Activated T-helper 1 cell treated with Interleukin-2 at 50 U/mL for 16 hours (primary cell): ENCODE measurements at regions not wholly inside any gene's neighbourhood (a gene's known extent, or its start where the extent isn't known, plus 50 kb on each side); places are given as distances from the start of the nearest gene placed in this dataset.

ENCODE experiments used
- DNase-seq: peaks from one replicate; pipeline ENCODE4 v3.0.0-alpha.2; 2020; ENCODE audit warnings: low read depth

DNA sequence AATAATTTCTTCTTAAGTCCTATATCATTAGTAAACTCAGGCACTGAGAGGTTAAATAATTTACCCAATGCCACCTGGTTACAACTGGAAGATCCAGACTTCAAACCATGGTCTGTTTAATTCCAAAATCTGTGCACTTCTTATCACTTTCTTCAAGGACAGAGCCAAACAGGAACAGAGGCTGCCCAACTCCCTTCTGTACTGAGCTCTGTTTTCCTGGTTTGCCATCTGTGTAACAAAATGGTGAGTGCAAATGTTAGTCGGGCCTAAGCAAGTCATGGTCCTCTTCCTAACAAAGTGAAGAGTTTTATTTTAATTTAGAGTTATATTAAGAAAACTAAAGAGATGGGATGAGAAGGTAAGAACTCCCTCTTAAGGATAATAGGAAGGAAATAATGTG lies 80.6 kb upstream of the CCL2 start:
- no peak for DNase-seq

DNA sequence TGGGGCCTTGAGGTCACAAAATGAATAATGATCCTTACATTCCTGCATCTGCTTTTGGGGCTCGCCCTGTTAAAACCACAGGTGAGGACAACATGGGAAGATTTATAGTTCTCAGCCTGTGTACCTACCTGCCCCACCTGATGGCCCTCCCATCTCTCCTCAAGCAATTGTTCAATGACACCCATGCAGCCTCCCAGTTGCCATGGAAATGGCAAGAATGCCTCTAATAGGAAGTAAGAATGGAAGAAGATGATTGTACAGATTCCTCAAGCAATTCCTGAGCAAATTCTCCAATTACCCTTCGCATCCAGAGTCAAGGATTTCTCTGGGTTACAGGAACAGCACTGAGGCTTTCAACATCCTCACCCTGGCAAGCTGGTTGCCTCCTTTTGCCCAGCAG lies 78.6 kb upstream of the CCL2 start:
- DNase-seq, result no peak

DNA sequence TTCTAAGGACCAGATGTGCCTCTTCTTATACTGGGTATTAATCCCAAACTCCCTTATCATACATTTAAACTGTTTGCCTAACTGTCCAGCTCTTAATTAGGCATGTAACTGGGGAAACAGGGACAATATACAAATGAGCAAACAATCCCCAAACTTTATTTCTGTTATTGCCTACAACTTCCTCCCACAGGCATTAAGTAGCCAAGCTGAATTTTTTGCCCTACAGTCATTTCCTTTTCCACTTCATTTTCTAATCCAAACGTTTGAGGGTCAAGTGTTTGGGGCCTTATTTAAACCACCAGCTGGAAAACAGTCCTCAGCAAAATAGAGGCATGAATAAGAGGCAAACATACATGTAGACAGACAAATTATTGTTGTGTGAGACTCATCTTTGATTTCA lies 77.4 kb upstream of the CCL2 start:
- DNase-seq, result no peak

DNA sequence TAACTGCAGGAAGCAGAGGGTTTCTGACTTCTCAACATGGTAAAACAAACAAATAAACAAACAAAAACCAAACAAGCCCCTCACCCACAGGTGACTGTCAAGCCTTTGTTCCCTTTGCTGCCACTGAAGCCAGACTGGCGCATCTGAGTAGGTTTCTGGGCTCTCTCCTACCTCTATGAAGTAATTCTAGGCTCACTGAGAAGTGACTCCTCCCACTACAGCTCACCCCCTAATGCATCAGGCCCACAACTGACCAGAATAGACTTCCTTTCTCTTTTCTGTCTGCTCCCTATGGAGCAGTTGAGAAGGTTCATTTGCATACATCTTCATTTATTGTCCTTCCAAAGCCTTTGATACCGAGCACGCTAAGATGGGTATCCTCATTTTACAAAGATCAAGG lies 77.0 kb upstream of the CCL2 start:
- no peak for DNase-seq

DNA sequence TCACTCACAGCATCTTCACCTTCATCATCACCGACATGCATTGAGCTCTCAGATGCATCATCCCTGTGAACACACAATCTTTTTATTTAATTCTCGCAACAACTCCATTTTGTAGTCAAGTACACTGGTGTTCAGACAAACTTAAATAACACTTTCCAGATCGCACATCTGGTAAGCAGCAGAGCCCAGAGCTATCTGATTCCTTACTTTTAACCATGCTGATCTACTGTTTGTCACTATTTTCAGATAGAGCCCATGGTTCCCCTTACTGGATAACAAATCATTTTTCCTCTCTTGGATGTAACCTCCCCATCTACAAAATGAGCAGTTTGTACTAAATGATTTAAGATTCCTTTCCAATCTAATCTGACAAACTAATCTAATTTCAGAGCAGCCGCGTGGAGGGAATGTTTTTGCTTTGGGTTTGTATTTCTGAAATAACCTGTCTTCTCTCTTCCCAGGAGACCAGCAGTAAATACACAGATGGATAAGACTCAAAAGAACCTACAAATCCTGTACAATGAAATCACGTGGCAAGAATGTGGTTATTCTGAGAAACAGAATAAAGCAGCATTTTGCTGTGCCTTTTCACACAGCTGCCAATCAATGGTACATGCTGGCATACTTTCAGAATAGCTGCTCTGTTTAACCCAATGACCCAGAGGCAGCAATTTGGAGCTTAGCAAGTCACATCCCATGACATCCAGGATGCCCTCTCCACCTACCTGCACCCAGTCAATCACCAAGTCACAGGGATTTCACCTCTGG lies 72.9 kb upstream of the CCL2 start:
- no peak for DNase-seq

DNA sequence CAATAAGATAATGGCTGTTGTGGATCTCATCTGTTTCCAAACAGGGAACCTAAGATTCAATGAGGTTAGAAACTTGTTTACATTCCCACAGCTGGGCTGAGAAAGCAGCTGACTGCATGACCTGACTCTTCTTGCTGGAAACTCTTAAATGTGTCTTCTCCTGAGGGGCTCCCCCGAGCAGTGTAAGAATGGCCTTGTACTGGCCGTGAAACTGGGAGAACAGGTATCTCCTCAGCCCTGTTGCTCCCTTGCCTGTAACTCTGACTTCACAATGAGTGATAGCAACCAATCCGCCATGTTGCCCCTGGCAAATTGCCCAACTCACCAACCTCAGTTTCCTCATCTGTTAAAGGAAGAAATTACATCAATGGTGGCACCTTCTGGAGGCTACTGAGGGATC lies 59.1 kb upstream of the CCL2 start:
- no peak for DNase-seq

DNA sequence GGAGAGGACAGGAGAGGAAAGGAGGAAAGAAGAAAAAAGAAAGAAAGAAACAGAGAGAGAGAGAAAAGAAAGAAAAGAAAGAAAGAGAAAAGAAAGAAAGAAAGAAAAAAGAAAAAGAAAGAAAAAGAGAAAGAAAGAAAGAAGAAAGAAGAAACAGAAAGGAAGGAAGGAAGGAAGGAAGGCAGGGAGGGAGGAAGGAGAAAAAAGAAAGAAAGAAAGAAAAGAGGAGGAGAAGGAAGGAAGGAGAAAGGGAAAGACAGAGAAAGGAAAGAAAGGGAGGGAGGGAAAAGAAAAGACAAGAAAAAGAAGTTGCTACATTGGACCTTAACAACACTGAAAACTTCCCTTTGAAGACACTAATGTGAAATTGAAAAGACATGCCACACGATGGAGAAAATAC lies 56.6 kb upstream of the CCL2 start:
- no peak for DNase-seq

DNA sequence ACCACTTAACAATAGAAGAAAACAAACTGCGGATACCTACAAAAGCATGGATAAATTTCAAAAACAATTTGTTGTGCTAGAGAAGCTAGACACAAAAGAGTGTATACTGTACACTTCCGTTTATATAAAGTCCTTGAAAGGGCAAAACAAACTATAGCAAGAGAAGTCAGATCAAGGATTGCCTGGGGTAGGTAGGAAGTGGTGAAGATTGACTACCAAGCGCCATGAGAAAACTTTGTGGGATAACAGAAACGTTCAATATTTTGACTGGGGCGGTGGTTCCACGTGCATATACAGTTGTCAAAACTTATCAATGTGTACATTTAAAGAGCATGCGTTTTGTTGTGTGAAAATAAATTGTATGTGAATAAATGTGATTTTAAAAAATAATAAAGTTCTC lies 55.6 kb upstream of the CCL2 start:
- DNase-seq, result no peak

DNA sequence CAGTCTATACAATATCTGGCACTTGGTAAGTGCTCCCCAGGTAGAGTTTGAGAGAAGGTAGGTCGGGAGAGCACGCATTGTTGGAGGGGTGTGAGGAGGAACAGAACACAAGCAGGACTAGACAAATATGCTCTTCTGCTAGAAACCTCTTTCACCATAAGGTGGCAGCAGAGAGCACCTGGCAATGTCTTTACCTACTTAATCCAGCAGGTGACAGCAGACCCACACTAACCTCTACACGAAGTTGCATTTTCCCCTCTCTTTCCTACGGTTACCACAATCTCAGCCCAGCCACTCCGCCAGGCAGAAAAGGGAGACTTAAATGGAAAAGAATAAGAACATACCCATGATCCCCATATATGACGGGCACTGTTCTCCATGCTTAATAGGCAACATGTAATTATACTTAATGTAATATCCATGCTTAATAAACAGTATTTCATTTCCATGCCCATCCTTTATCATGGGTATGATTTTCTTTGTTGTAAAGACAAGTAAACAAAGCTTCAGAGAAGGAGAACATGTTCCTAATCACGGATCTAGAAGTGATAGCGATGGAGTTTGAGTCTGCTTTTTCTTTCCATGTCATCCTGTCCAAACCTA lies 55.1 kb upstream of the CCL2 start:
- DNase-seq, result peak; percentile 23

DNA sequence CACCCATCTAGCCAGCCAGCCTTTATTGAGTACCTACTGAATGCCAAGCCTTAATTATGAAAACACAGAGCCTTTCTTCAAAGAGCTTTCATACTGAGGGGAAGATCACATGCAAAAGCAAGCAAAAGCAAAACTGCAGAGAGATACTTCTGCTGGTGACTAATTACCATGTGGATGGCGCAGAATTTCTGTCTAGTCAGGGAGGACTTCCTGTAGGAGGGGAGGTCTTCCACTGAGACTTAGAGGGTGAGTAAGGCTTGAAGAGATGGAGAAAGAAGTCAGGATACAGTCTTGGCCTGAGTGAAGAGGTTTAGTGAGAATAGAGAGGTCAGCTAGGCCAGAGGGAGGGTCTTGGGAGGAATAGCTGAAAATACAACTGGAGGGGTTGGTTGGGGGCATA lies 53.9 kb upstream of the CCL2 start:
- DNase-seq, result no peak

DNA sequence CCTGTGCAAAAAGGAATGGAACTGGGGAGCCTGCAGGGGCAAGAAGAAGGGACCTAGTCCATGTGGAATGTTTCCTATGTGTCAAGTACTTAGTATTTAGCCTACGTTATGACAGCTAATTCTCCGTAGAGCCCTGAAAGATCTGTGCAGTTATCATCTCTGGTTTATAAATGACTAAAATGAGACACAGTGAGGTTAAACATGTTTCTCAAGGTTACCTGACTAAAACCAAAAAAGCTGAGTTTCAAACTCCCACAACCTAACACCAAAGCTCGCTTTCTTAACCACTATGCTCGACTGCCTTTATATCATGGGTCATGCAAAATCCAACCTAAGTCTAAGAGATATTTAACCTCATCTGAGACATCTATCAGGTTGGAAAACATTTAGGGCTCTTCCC lies 53.3 kb upstream of the CCL2 start:
- no peak for DNase-seq

DNA sequence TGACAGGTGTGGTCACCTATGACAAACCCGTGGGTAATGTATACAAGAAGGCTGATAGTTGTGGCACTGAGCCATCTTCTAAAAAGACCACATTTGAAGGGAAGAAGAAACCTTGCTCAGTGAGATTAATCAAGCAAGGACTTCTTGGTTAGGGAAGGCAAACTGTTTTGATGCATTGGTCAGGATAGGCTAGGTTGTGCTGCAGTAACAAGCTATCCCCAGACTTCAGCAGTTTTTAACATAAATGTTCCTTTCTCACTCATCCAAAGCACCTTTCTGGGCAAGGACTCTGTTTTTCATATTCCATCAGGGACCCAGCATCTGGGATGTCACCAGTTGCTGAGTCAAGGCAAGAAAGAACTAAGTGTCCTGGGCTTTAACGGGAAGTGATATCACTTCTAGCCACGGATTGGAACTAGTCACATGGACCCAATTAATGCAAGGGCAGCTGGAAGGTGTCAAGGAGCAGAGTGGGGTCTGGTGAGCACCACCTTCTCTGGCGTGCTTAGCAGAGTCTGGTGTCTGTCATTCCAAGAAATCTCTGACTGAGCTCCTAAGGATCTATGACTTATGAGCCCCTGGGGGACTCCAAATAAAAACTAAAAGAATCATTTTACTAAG lies 52.0 kb upstream of the CCL2 start:
- no peak for DNase-seq

DNA sequence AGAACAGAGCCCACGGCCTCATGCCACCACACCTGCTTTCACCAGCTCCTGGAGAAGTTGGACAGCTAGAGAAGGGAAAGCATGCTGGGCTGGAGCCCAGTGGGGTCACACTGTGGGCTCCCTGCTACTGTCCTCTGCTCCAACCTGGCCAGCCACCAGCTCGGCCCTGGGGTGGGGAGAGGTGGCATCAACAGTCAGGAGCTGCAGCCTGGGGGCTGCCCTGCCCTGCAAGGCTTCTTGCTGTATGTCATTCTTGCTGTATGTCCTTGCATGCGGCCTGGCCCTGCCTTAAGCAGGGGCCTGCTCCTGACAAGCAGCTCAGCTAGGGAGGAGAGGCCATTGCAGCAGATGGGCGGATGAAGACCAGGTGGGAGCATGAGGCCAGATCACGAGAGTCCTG lies 50.7 kb upstream of the CCL2 start:
- DNase-seq, result no peak
